ENCODE measurements at regions not wholly inside any gene's neighbourhood (a gene's known extent, or its start where the extent isn't known, plus 50 kb on each side); places are given as distances from the start of the nearest gene placed in this dataset.

- H3K9me2 ChIP-seq (replicated peaks; ENCODE audit: insufficient read depth, low read length), result no peaks in the 10 kb centered on the region
- no peaks in the 10 kb centered on the region for H3K9me3 ChIP-seq (ENCODE audit: insufficient read depth, low read length)
- H3K79me2 ChIP-seq (ENCODE audit: insufficient read depth, low read length), result no peaks in the 10 kb centered on the region
- H3K4me3 ChIP-seq (ENCODE audit: insufficient read depth, low read length, poor library complexity, severe bottlenecking), result no peak overlapping the region
- no peak overlapping the region for H3K4me2 ChIP-seq (ENCODE audit: low read depth, low read length, poor library complexity, severe bottlenecking)
- no peaks in the 10 kb centered on the region for H3K36me3 ChIP-seq (ENCODE audit: low read length)
- no peak overlapping the region for H3K27ac ChIP-seq (ENCODE audit: low read depth, low read length)
- H3K9ac ChIP-seq (ENCODE audit: low read length), result no peak overlapping the region
- no peaks in the 10 kb centered on the region for H3F3A ChIP-seq (ENCODE audit: insufficient read depth)
- no peaks in the 10 kb centered on the region for H3K27me3 ChIP-seq (ENCODE audit: low read length)
- no peaks in the 10 kb centered on the region for H4K20me1 ChIP-seq (ENCODE audit: low read depth, low read length)
- peak overlapping the region; percentile 29 for H2AFZ ChIP-seq (ENCODE audit: low read depth, low read length, severe bottlenecking)
- TF ChIP-seq, protein P1, sequence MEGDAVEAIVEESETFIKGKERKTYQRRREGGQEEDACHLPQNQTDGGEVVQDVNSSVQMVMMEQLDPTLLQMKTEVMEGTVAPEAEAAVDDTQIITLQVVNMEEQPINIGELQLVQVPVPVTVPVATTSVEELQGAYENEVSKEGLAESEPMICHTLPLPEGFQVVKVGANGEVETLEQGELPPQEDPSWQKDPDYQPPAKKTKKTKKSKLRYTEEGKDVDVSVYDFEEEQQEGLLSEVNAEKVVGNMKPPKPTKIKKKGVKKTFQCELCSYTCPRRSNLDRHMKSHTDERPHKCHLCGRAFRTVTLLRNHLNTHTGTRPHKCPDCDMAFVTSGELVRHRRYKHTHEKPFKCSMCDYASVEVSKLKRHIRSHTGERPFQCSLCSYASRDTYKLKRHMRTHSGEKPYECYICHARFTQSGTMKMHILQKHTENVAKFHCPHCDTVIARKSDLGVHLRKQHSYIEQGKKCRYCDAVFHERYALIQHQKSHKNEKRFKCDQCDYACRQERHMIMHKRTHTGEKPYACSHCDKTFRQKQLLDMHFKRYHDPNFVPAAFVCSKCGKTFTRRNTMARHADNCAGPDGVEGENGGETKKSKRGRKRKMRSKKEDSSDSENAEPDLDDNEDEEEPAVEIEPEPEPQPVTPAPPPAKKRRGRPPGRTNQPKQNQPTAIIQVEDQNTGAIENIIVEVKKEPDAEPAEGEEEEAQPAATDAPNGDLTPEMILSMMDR (IDR thresholded peaks at IDR 0.05; ENCODE audit: insufficient read depth, low read length, poor library complexity, severe bottlenecking), result no peak
- no peak for TF ChIP-seq EZH2phosphoT487 (conservative IDR thresholded peaks at IDR 0.05; ENCODE audit: low read length)
Observed at GRCh38 chr2:52611759-52612158, 1155.8 kb upstream of the CHAC2 start.

DNA sequence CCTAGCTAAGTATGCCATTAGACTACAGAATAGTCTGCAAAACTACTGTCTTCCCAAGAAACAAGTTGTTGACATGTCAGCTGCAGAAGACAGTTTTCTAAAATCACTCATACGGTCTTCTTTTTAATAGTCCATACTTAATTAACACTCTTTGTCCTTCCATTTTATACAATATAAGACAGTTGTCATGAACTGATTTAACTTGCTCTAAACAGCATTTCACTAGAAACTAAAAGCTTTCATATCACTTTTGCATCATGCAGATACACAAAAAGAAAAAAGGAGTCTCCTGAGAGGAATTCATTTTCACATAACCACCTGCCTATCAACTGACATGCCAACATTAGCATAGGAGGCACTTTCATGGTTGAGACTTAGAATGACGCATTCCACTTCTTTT, 1159.6 kb upstream of the CHAC2 start:
- no peaks in the 10 kb centered on the region for H3K9me3 ChIP-seq (ENCODE audit: insufficient read depth, low read length)
- no peaks in the 10 kb centered on the region for H4K20me1 ChIP-seq (ENCODE audit: low read depth, low read length)
- no peak overlapping the region for H3K27ac ChIP-seq (ENCODE audit: low read depth, low read length)
- H3F3A ChIP-seq (ENCODE audit: insufficient read depth), result no peaks in the 10 kb centered on the region
- H3K9me2 ChIP-seq (replicated peaks; ENCODE audit: insufficient read depth, low read length), result no peaks in the 10 kb centered on the region
- TF ChIP-seq, protein P1 (IDR thresholded peaks at IDR 0.05; ENCODE audit: insufficient read depth, low read length, poor library complexity, severe bottlenecking), result no peak
- no peak for TF ChIP-seq EZH2phosphoT487 (conservative IDR thresholded peaks at IDR 0.05; ENCODE audit: low read length)
- no peaks in the 10 kb centered on the region for H3K36me3 ChIP-seq (ENCODE audit: low read length)
- H3K4me3 ChIP-seq (ENCODE audit: insufficient read depth, low read length, poor library complexity, severe bottlenecking), result no peak overlapping the region
- H2AFZ ChIP-seq (ENCODE audit: low read depth, low read length, severe bottlenecking), result peak overlapping the region; percentile 9
- H3K9ac ChIP-seq (ENCODE audit: low read length), result no peak overlapping the region
- H3K4me2 ChIP-seq (ENCODE audit: low read depth, low read length, poor library complexity, severe bottlenecking), result no peak overlapping the region
- H3K79me2 ChIP-seq (ENCODE audit: insufficient read depth, low read length), result no peaks in the 10 kb centered on the region
- no peaks in the 10 kb centered on the region for H3K27me3 ChIP-seq (ENCODE audit: low read length)

- Histone ChIP-seq H3K79me2 (ENCODE audit: insufficient read depth, low read length) (no peaks in the 10 kb centered on the region), H3K27me3 (ENCODE audit: low read length) (no peaks in the 10 kb centered on the region), H3K27ac (ENCODE audit: low read depth, low read length) (no peak overlapping the region), H3K4me3 (ENCODE audit: insufficient read depth, low read length, poor library complexity, severe bottlenecking) (no peak overlapping the region), H3K36me3 (ENCODE audit: low read length) (no peaks in the 10 kb centered on the region), H3K9ac (ENCODE audit: low read length) (no peak overlapping the region), H2AFZ (ENCODE audit: low read depth, low read length, severe bottlenecking) (peak overlapping the region; percentile 32), H3K9me2 (replicated peaks; ENCODE audit: insufficient read depth, low read length) (no peaks in the 10 kb centered on the region), H3K9me3 (ENCODE audit: insufficient read depth, low read length) (no peaks in the 10 kb centered on the region), H3K4me2 (ENCODE audit: low read depth, low read length, poor library complexity, severe bottlenecking) (no peak overlapping the region), H4K20me1 (ENCODE audit: low read depth, low read length) (no peaks in the 10 kb centered on the region), H3F3A (ENCODE audit: insufficient read depth) (no peaks in the 10 kb centered on the region)
- TF ChIP-seq, protein P1 (IDR thresholded peaks at IDR 0.05; ENCODE audit: insufficient read depth, low read length, poor library complexity, severe bottlenecking), result no peak
- TF ChIP-seq EZH2phosphoT487 (conservative IDR thresholded peaks at IDR 0.05; ENCODE audit: low read length), result no peak
Observed at GRCh38 chr2:52597346-52597745, 1170.3 kb upstream of the CHAC2 start.

All from SU-DHL-6 (cell line).